OCI-LY1 (cell line): ENCODE measurements at regions not wholly inside any gene's neighbourhood (a gene's known extent, or its start where the extent isn't known, plus 50 kb on each side); places are given as distances from the start of the nearest gene placed in this dataset.

Experiments
- H2AFZ ChIP-seq: fragments of 200-600 bp; sonication (generic), shearing (Covaris generic); 2 replicates; pipeline ENCODE4 v1.6.0; 2014; ENCODE audit warnings: antibody characterized with exemption, mild to moderate bottlenecking, low read length
- H3F3A ChIP-seq: fragments of 200-600 bp; sonication (generic), shearing (Covaris generic); 2 replicates; pipeline ENCODE4 v1.6.0; 2014; ENCODE audit warnings: mild to moderate bottlenecking, antibody characterized with exemption, low read length, moderate library complexity; ENCODE audit not compliant: insufficient read depth
- H3K27ac ChIP-seq: fragments of 200-600 bp; sonication (generic); 2 replicates; pipeline ENCODE4 v1.5.1; 2014; ENCODE audit warnings: low read length, mixed run types, mild to moderate bottlenecking, low read depth; ENCODE audit not compliant: poor library complexity, severe bottlenecking
- H3K27me3 ChIP-seq: fragments of 200-600 bp; sonication (generic); 2 replicates; pipeline ENCODE4 v1.6.0; 2014; ENCODE audit warnings: antibody characterized with exemption, mild to moderate bottlenecking, low read length, moderate library complexity; ENCODE audit not compliant: insufficient read depth
- H3K36me3 ChIP-seq: fragments of 200-600 bp; sonication (generic); 2 replicates; pipeline ENCODE4 v1.6.1; 2014; ENCODE audit warnings: mild to moderate bottlenecking, antibody characterized with exemption, low read length, moderate library complexity, mixed read lengths; ENCODE audit not compliant: insufficient read depth
- H3K4me1 ChIP-seq: fragments of 200-600 bp; sonication (generic); 2 replicates; pipeline ENCODE4 v1.5.1; 2014; ENCODE audit warnings: mild to moderate bottlenecking, low read length, moderate library complexity; ENCODE audit not compliant: insufficient read depth, severe bottlenecking
- H3K4me2 ChIP-seq: fragments of 200-600 bp; sonication (generic), shearing (Covaris generic); 2 replicates; pipeline ENCODE4 v1.6.1; 2014; ENCODE audit warnings: low read length
- H3K4me3 ChIP-seq: fragments of 200-600 bp; sonication (generic); 2 replicates; pipeline ENCODE4 v1.5.1; 2014; ENCODE audit warnings: low read length, low read depth, mild to moderate bottlenecking, mixed read lengths; ENCODE audit not compliant: poor library complexity, severe bottlenecking
- H3K79me2 ChIP-seq: fragments of 200-600 bp; shearing (Covaris generic); 2 replicates; pipeline ENCODE4 v1.6.1; 2016; ENCODE audit warnings: mixed run types, low read length, mixed read lengths; ENCODE audit not compliant: insufficient read depth
- H3K9ac ChIP-seq: fragments of 200-600 bp; sonication (generic), shearing (Covaris generic); 2 replicates; pipeline ENCODE4 v1.6.1; 2014; ENCODE audit warnings: mild to moderate bottlenecking, low read length, mixed read lengths
- H3K9me2 ChIP-seq: fragments of 200-600 bp; sonication (generic), shearing (Covaris generic); 2 replicates; pipeline ENCODE4 v1.6.1; 2014; ENCODE audit warnings: low read depth, mild to moderate bottlenecking, low read length, mixed read lengths
- H3K9me3 ChIP-seq: fragments of 200-600 bp; shearing (Covaris generic); 2 replicates; pipeline ENCODE4 v1.6.1; 2014; ENCODE audit warnings: low read length, mixed read lengths
- H4K20me1 ChIP-seq: fragments of 200-600 bp; sonication (generic), shearing (Covaris generic); 2 replicates; pipeline ENCODE4 v1.6.0; 2016; ENCODE audit warnings: mild to moderate bottlenecking, low read length; ENCODE audit not compliant: insufficient read depth
- CTCF ChIP-seq: fragments of 200-600 bp; sonication (generic), shearing (Covaris generic); IDR thresholded peaks from 2 replicates; pipeline ENCODE4 v1.5.1; 2017; ENCODE audit warnings: mild to moderate bottlenecking, antibody characterized with exemption, low read length, moderate library complexity, mixed read lengths
- EZH2 ChIP-seq: fragments of 200-600 bp; sonication (generic), shearing (Covaris generic); IDR thresholded peaks from 2 replicates; pipeline ENCODE4 v1.8.0; 2017; ENCODE audit warnings: borderline replicate concordance, mixed run types, mild to moderate bottlenecking, antibody characterized with exemption, low read length, moderate library complexity, mixed read lengths

GRCh38 chr1:212225871-212226302 is 59.3 kb upstream of the PPP2R5A start:
- Histone ChIP-seq H3K9me3 (no peaks in the 10 kb centered on the region), H3K27me3 (no peaks in the 10 kb centered on the region), H3F3A (no peaks in the 10 kb centered on the region), H3K27ac (peak overlapping the region; percentile 84), H3K9ac (peak overlapping the region; percentile 9; the same call in 1 of the 2 replicates), H3K9me2 (no peaks in the 10 kb centered on the region), H2AFZ (no peak overlapping the region), H3K79me2 (no peaks in the 10 kb centered on the region), H4K20me1 (no peaks in the 10 kb centered on the region), H3K4me3 (peak overlapping the region; percentile 7), H3K4me1 (peaks cover 31% of the 10 kb centered on the region), H3K4me2 (peak overlapping the region; percentile 35; the same call in 1 of the 2 replicates), H3K36me3 (no peaks in the 10 kb centered on the region)
- TF ChIP-seq CTCF (no peak), EZH2 (no peak)

GRCh38 chr1:212226467-212226866 is 58.7 kb upstream of the PPP2R5A start:
- H3K4me1 ChIP-seq, result peaks cover 31% of the 10 kb centered on the region
- no peaks in the 10 kb centered on the region for H3K9me3 ChIP-seq
- H3K36me3 ChIP-seq, result no peaks in the 10 kb centered on the region
- no peaks in the 10 kb centered on the region for H4K20me1 ChIP-seq
- no peaks in the 10 kb centered on the region for H3K9me2 ChIP-seq
- no peaks in the 10 kb centered on the region for H3K27me3 ChIP-seq
- peak overlapping the region; percentile 35 for H3K4me2 ChIP-seq
- TF ChIP-seq EZH2 (no peak), CTCF (no peak)
- peak overlapping the region; percentile 7 for H3K4me3 ChIP-seq
- peak overlapping the region; percentile 9; the same call in 1 of the 2 replicates for H3K9ac ChIP-seq
- peak overlapping the region; percentile 84 for H3K27ac ChIP-seq
- H2AFZ ChIP-seq, result 0 out of 2 replicates have a peak overlapping the region, but pooled peaks have one; percentile 3
- no peaks in the 10 kb centered on the region for H3F3A ChIP-seq
- no peaks in the 10 kb centered on the region for H3K79me2 ChIP-seq

GRCh38 chr1:212228076-212228475 is 57.1 kb upstream of the PPP2R5A start:
- Histone ChIP-seq H3K27ac (no peak overlapping the region), H4K20me1 (no peaks in the 10 kb centered on the region), H3K9me2 (no peaks in the 10 kb centered on the region), H3F3A (no peaks in the 10 kb centered on the region), H2AFZ (no peak overlapping the region), H3K79me2 (no peaks in the 10 kb centered on the region), H3K4me3 (no peak overlapping the region), H3K9me3 (0 out of 2 replicates have a peak, but pooled peaks cover 2% of the 10 kb centered on the region), H3K27me3 (no peaks in the 10 kb centered on the region), H3K9ac (no peak overlapping the region), H3K4me2 (no peak overlapping the region), H3K36me3 (no peaks in the 10 kb centered on the region), H3K4me1 (peaks cover 31% of the 10 kb centered on the region)
- TF ChIP-seq EZH2 (no peak), CTCF (no peak)
